Activated gamma-delta T cell treated with anti-CD3 and anti-CD28 coated beads, Interleukin-2, amount 50 U/mL, for 16 hours (primary cell): ENCODE measurements at regions not wholly inside any gene's neighbourhood (a gene's known extent, or its start where the extent isn't known, plus 50 kb on each side); places are given as distances from the start of the nearest gene placed in this dataset.
A peak's percentile ranks its signal among the peaks of the same experiment; 100 is the strongest.

ENCODE experiments used
- DNase-seq: peaks from one replicate; pipeline ENCODE4 v3.0.0-alpha.2; 2020; ENCODE audit warnings: low read depth

DNA sequence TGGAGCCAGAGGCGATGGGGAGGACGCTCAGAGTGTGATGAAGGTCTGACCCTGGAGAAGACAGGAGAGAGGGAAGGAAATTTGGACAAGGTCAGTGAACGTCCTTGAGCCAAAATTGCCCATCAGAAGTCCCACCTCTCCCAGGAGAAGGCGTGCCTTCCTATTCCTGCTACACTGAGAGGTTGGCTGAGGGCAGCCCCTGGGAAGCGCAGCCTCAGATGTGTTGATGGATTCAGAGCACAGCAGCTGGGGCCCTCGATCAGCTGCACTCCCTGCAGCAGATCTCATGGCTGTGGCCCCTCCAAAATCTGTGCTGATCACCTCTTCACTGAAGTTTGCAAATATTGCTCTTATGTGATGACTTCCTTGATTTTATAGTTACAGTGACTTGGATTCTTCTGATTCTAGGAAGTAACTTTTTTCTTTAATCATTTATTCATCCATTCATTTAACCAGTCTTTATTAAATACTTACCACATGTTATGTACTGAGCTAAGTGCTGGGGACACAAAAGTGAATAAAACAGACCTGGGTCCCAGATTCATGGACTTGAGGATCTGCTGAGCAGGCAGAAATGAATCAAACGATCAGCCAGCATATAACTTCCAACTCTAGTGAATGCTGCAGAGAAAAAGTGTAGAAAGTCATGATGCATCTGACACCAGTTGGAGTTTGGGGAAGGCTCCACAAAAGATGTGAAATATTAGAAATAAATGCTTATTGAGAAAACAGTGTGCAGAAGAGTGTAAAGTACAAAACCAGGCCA, 69.6 kb upstream of the ARMC2 start:
- DNase-seq = no peak

DNA sequence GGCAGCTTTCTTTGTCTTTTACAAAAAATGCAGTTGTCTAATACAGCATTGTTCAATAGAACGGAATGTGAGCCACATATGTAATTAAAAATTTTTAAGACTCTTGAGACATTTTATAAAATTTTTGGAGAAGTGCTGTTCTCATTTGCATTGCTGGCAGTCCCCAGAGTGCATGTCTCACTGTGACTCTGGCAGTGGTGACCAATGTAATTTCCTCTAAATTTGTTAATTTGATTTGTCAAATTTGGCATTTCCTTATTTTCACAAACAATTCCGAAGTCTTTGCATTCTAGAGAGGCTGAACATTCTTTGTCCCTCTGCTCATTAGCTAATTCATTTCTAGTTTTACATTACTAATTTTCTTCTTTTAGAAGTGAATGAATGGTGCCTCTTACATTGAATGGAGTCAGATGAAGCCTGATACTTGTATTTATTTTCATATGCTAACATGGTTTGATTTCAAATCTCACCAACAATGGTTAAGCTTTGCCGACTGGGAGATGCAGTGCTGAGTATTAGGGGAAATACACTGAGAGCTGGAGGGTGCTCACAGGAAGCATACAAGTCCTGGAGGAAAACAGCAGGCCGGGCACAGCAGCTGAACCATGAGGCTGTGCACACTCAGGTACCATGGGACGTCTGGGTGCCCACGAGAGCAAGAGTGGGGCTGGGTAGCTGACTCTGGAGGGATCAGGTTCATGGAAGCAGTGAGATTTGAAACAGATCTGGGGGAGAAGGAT, 68.5 kb upstream of the ARMC2 start:
- DNase-seq = no peak

DNA sequence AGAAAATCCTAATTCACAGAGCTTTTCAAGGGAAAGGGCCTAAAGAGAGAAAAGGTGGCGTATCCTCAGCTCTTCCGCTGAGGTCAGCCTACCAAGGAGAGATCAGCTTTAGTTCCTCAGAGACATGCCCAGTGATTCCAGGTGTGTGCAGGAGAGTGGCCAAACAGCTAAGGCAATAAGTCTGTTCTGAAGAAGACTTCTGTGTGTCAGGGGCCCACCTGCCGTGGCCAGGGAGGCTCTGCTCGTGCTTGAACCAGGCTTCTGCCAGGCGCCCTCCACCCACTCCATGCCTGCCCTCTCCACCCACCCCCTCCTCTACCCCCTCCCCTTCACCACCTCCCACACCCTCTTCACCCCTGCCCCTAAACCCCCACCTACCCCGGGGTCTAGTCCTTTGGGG, 67.4 kb upstream of the ARMC2 start:
- no peak for DNase-seq

DNA sequence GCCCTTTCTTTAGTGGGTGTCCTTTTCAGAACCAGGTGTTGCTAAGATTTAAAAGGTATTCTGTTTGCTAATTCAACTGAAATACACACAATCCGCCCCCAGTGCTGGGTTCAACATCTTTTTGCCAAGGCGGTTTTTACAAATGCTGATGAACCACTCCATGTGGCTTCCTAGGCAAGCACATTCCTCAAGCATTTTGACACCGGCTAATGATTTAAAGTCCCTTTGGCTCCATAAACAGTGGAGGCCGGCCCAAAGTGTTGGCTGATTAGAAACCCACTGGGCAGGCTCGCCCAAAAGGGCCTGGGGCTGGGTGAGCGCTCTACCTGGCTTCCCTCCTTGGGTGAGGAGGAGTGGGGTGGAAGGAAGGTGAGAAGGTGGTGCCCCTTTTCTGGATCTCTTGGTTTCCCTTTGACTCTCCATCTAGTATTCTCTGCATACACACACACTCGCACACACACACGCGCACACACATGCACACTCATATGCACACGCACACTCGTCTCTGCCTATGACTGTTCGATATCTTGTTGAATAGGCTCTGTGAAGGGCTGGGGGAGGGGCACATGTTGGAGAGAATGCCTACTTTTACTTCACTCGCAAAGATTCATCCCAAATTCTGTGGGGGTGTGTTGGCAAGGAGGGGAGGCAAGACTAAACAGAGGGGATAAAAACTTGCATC, 66.7 kb upstream of the ARMC2 start:
- no peak for DNase-seq

DNA sequence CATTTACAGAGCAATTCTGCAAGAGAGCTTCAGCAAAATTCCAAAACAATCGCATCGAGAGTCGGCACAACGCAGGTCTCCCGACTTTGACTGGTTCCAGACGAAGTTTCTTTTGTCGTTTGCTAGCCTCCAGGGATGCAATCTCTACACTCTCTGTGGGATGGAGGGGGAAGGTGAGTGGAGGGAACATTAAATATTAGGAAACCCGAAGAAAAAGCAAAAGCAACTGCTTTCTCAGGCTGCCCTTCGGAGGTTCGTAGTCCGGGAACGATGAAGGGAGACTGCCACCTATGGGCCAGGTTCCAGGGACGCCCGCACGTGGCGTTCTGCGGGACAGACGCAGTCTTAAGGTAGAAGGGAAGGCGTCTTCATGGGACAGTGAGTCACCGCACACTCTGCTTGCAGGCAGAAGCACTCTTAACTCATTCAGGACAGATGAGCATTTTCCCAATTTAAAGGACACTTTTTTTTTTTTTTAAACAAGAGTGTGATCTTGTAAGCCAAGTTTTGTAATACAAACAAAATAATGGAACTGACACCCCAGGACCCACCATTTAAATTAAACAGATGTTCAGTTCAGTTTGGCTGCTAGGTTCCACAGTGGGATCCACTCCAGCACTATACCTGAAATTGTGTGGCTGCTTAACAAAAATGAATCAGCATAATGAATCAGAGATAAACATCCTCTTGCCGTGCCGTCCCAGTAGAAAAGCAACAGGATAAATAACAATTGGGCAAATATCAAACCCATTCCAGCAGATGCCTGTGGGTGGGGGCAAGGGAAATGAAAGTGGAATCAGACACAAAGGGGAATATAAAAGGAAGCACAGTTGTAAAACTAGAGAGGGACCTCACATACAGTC, 65.8 kb upstream of the ARMC2 start:
- DNase-seq = peak; percentile 64

DNA sequence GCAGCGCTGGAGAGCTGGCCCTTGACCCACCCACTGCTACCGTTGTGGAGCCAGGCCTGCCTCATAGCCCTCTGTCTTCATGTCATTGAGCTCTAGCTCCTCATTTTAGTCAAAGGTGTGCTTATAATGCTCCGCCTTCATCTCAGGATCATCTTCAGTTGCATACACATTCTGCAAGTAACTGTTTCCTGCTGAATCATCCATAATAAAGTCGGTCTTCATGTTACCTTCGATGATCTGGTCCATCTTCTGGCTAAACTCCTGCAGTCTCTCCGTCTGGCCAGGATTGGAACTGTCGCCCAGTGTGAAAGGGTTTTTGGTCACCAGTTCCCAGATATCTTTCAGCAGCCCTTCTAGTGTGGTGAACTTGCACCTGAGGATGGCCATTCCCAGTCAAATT, 62.6 kb upstream of the ARMC2 start:
- DNase-seq = no peak

DNA sequence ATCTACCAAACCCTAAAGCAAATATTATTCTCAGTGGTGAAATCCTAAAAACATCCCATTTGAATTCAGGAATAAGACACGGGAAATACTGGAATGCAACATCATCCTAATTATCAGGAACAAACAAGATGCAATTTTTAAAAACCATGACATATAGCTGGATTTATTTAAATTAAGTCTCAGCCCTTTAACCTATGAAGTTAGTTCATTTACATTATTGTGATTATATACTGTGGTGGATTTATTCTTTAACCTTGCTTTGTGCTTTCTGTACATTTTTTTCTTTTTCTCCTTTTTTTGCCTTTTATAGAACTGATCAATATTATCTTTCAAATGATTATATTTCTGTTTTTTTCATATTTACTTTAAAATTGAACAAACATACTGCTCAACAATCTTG, 59.8 kb upstream of the ARMC2 start:
- DNase-seq = no peak

DNA sequence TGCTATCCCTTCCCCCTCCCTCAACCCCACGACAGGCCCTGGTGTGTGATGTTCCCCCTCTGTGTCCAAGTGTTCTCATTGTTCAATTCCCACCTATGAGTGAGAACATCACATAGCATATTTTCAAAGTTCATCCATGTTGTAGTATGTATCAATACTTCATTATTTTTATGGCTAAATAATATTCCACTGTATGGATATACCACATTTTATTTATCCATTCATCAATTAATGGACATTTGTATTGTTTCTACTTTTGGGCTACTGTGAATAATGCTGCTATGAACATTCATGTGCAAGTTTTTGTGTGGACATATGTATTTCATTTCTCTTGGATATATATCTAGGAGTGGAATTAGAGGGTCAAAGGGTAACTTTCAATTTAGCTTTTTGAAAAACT, 58.7 kb upstream of the ARMC2 start:
- no peak for DNase-seq

DNA sequence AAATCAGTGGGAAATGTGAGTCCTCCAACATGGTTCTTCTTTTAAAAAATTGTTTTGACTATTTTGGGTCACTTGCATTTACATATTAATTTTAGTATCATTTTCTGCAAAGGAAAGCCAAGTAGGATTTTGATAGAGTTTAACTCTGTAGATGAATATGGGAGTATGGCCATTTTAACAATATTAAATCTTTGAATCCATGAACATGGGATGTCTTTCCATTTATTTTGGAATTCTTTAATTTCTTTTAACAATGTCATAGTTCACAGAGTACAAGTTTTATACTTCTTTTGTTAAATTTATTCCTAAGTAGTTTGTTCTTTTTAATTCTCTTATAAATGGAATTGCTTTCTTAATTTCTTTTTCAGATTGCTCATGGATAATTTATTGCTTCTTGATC, 56.5 kb upstream of the ARMC2 start:
- DNase-seq = no peak

DNA sequence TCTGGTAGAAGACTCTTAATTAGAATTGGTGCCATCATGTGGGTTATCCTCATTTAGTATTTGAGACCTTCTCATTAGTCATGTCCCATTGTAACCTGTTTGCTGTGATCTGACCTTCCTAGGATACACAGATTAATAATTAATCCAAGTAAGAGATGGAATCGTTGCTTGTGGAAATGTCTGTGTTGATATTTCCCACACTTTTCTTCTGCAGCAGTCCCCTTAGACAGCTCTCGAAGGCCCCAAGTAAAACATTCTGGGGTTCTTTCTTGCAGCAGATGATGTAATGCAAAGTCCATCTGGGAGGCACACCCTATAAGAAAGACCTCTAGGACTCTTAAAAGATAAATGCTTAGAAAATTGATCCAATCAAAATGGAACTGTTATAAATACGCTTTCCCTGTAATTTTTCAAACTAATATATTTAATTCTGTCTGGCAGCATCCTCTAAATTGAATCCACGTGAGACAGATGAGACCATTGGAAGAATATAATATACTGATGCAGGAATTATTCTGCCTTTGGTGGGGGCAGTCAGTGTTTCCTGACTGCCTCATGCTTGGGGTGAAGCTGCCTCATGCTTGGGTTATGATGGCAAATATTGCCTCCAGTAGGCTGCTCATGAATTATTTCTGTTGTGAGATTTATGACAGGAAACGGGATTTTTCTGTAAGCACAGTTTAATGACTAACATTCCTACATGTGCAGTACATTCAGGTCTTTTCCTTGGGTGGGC, 54.5 kb upstream of the ARMC2 start:
- DNase-seq = no peak

DNA sequence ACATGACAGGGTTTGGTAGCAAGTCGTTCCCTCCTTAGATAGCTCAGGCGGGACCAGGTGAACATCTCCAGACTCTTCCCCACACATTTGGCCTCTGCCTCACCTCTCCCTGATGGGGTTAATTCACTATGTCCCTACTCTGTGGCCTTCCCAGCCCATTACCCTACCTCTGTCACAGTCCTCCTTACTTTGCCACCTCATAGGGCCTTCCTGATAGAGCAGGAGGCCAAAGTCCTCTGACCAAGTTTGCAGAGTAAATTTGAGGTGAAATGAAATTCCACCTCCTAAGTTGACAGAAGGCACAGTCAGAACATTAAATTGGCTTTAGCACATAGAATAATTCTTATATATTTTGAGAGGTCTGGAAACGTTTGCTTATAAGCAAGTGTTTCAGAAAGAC, 53.1 kb upstream of the ARMC2 start:
- no peak for DNase-seq

DNA sequence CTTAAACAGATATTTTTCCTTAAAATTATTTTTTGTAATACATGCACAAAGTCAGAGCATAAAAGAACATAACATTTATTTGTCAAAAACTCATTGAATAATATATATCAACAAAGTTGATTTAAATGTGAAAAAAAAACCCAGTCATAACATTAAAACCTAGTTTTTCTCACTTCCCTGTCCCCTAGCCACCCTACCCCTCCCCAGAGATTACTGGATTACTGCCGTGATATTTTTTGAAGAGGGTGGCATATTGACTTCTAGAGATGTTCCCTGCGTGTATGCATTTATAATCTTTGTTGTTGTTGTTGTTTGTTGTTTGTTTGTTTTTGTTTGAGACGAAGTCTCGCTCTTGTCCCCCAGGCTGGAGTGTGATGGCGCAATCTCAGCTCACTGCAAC, 52.4 kb upstream of the ARMC2 start:
- no peak for DNase-seq

DNA sequence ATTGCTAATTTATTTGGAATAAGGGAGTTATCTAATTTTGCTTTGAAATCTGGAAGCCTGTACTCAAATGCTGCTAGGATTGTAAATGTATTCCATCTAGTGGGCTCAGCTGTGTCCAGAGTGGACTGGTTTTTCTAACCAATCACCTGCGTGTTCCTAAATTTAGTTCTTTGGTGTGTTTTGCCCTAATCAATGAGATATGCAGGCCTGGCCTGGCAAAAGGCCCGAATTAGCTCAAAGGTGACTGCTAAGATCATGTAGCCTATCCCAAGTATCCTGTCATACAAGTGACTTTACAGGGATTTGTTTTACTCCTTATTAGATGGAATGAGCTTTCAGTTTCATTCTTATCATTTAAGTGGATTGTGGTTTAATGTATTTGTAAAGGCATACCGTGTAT, 51.3 kb upstream of the ARMC2 start:
- DNase-seq = no peak

DNA sequence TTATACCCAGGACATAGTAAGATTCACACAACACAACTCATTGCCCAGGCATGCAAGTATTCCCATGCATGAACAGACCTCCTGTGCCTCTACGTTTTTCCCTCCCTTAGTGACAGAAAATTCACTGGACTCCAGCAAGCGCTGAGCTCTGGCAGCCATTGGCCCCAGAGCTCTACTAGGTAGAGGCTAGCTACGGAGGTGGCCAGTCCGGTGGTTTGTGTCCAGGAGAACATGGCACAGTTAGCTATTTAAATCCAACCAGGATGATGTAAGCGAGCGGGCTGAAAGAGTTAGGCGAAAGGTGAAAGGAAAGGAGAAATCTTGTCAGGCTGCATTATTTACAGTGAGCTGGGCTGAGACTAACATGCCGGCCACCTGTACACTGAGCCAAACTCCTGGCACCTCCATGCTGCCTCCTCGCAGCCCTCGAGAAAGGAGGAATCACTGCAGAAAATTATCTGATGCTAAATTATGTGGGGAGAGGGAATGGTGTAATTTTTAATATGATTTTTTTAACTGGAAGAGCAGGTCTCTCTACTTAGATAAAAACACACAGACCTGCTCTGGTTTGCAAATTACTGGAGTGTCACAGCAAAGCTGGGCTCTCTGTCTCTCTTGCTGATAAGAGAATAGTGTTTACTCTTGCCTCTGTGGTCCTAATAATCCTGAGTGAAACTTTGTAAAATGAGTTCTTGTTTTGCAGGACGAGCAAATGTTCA, 50.1 kb upstream of the ARMC2 start:
- DNase-seq = no peak
